ENCODE measurements at regions not wholly inside any gene's neighbourhood (a gene's known extent, or its start where the extent isn't known, plus 50 kb on each side); places are given as distances from the start of the nearest gene placed in this dataset.

DNA sequence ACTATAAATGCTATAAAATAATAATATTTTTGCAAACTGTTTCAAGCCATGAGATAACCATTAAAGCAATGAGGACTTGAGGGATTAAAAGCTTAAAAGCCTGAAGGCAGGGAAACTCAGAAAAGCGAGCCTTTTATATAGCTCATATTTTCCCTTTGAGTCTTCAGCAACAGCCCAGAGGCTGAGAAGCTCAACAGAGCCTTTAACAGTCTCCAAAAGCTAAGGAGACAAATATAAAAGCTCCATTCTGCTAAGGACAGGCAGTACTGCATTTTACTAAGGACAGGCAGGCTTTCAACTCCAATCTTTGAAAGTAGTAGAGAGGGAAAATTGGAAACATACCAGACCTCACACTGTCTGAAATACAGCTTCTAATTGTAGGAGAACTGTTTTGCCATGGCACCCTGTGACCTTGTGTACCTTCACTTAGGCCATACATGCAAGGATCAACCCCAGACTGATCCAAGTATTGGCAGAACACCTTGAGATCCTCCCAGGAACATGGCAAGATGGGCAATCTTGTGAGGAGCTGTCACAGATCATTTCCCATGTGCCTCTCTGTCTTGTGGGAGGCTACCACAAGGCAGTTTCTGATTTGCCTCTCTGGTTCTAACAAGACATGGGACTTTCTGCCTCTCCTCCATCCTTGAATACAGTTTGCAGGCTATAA is 53.1 kb upstream of the ARNT2 start (continued):
- TF ChIP-seq REST (IDR thresholded peaks at IDR 0.05; ENCODE audit: unreplicated experiment) = no peak
- no peak for TF ChIP-seq EZH2phosphoT487 (IDR thresholded peaks at IDR 0.05; ENCODE audit: unreplicated experiment)
- no peak for TF ChIP-seq EZH2 (IDR thresholded peaks at IDR 0.05; ENCODE audit: low read depth, unreplicated experiment)
- TF ChIP-seq POLR2AphosphoS5 (IDR thresholded peaks at IDR 0.05; ENCODE audit: low read depth) = no peak
- TF ChIP-seq JUNB (IDR thresholded peaks at IDR 0.05; ENCODE audit: unreplicated experiment) = no peak
- no peak for TF ChIP-seq ZNF114 (CRISPR knock-in tag; IDR thresholded peaks at IDR 0.05)
